ENCODE measurements at regions not wholly inside any gene's neighbourhood (a gene's known extent, or its start where the extent isn't known, plus 50 kb on each side); places are given as distances from the start of the nearest gene placed in this dataset.

- TF ChIP-seq RAD21 (IDR thresholded peaks at IDR 0.05; ENCODE audit: low read length): no peak
- no peak for TF ChIP-seq CTCF (conservative IDR thresholded peaks at IDR 0.05; ENCODE audit: low read depth, low read length)
Observed at GRCh38 chr5:57037355-57037754, 85.4 kb upstream of the MIER3 start.

All from IMR-90 (cell line).